SW 1271 (cell line): ENCODE measurements at regions not wholly inside any gene's neighbourhood (a gene's known extent, or its start where the extent isn't known, plus 50 kb on each side); places are given as distances from the start of the nearest gene placed in this dataset.

Source experiments
- DNase-seq, 2 experiments: peaks; one replicate each; lab custom pipeline; 2025; lab: John Stamatoyannopoulos, UW

DNA sequence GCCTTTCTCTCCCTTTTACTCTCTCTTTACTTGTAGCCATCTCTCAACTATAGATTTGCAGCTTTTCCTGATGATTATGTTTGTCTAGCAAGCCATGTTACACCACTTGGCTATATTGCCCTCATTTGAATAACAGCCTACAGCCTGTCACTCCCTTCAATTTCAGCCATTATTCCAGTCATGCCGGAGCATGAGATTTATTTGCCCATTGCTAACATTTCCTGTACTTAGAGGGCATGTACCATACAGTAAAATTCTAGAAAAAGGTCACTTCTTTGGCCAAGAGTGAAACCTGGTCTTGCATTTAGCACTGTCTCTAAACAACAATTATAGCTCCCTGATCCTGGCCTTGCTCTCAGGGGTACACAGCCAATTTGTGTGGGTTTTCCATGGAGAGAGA, 221.7 kb upstream of the TMC3 start:
- no peak for DNase-seq

DNA sequence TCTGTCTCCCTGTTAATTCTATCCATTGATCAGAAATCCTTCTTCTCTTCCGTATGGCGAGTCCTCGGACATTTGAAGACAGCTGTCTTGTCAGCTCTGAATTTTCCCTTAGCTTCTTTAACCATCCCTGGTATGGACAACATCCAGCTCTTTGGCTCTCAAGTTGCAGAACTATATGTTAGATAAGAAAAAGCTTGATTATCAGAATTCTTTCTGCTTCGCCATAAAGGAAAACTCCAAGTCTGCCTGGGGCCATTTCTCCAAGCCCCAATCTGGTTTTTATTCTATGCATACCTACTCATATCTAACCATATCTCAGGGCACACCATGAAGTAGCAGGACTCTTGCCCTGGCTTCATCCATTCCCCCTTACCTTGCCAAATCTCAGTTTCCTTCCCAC, 215.7 kb upstream of the TMC3 start:
- no peak for DNase-seq

- DNase-seq, result no peak
Measured at GRCh38 chr15:81575436-81576123, 201.6 kb upstream of the TMC3 start.

DNA sequence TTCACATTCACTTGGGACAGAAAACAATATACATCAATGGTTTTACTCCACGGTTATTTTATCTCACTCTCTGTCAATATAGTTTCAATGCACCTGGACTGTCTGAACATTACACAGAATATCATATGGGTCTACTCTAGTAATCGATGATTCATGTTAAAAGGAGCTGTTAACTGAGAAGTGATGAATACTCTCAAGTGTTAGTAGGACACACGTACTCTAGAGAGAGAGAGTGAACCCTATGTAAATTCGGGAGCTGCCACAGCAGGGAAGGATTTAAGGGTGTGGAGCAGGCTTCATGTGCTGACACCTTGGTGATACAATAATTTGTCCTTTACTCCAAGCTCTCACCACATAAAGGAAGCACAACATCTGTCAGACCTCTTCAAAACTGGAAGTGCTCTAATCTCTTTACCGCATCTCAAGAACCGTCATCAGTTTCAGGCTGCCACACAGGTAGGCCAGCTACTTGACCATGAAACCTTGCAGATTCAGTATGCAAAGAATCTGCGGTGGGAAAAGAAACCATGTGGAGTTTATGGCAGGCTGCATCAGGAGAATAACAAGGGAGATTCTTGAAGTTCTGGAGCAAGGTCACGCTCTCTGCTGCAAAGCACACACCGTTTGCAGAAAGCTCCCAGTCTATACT, 199.2 kb upstream of the TMC3 start:
- no peak for DNase-seq

DNA sequence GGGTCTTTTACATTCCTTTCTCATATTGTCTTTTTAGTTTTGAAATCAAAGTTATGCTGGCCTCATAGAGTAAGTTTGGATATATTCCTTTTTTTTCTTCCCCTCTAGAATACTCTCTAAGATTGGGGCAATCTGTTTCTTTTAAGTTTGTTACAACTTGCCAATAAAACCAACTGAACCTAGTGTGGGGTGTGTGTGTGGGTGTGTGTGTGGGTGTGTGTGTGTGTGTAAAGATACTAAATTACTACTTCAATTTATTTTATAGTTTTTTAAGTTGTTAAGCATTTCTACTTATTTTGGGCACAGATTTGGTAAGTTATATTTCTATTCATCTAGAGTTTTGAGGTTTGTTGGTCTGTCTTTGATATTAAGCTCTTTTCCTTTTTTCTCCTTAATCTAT, 198.2 kb upstream of the TMC3 start:
- no peak for DNase-seq

DNA sequence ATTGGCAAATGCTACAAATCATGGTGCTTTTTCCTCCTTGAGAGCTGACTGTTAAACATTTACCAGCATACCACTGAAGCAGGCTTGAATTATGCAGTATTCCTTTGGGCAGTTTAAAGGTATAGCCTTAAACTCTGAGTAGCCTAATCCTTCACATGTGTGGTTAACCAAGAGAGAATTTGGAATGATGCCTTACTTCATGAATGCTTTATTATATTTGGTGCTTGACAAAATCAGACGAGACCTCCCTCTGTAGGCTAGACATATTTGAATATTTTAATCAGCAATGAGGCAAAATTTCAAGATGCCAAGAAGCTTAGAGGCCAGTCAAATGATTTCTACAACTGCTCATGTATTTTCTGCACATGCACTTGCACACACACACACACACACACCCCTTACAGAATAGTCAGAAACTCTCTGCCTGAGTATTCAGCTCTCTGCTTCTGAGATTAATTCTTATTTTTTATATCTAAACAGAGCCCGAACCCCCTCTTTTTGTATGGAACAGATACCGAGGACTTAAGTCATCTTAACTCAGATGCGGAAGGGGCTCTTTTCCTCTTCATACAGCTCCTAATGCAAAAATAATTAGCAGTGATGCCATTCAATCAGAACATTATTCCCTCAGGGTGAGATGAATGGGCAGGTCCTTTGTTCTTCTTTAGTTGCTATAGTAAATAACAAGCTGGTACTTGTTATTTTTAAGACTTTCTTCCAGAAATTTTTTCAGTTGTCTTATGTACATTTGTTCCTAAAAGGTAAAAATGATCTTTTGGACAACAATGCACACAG, 195.5 kb upstream of the TMC3 start:
- no peak for DNase-seq

GRCh38 chr15:81567924-81568323, 193.9 kb upstream of the TMC3 start:
- DNase-seq, result no peak

DNA sequence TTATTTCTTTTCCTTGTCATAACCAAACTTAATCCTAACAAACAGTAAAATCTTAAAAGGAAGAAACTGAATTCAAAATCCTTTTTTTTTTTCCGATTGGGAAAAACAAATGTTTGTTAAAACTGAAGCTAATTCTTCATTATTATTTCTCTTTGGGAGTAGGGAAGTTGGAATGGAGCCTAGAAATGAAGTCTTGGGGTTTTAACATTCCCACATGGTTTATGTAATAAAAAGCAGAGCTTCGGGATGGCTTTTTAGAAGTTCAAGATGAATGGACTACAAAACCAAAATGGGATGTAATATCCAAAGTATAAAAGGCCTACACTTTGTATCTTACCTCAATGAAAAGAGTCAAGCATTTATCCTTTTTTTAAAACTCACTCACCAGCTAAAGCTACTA, 189.0 kb upstream of the TMC3 start:
- no peak for DNase-seq

- no peak for DNase-seq
Measured at GRCh38 chr15:81560405-81560804, 186.4 kb upstream of the TMC3 start.

GRCh38 chr15:81558056-81558455, 184.0 kb upstream of the TMC3 start:
- DNase-seq, result no peak

DNA sequence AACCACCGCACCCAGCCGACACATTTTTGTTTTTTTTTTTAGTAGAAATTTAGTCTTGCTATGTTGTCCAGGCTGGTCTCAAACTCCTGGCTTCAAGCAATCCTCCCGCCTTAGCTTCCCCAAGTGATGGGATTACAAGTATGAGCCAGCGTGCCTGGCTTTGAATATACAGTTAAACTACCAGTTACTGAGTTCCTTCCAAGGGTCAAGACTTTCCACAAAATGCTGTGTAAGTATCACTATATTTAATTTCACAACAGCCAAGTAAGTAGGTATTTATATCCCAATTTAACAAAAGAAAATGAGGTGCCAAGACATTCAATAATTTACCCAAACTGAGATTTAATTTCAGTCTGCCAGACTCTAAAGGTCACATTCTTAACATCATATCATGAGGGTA, 181.3 kb upstream of the TMC3 start:
- no peak for DNase-seq

DNA sequence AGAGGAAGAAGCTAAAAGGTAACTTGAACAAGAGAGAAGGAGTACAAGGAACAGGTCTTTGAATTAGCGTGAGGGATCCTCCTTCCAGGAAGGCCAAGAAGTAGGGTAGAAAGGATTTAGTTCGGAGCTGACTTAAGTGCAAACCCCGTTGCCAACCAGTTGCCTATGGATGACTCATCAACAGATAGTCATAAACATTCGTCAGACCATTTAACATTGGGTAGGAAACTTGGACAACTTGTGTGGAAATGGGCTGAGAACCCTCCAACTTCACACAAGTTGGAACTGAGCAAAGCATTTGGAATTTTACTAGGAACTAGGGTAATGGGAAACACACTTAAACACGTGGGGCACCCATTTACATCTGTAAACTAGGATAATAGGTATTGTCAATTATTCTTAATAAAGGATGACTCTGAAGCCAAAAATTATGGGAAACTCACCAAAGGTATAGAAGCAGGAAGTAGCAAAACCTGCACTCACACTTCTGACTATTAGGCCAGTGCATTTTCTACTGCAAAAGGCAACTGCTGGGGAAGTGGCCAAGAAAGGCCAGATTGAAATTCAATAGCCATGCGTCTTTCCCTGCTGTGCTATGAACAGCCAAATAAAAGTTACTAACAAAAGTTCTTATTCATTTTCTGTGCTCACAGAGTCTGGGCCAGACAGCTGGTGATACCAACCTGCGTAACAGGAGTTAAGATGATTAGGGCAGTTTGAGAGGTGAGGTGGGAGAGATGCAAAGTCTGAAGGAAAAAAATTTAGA, 174.5 kb upstream of the TMC3 start:
- no peak for DNase-seq

GRCh38 chr15:81547521-81548132, 173.6 kb upstream of the TMC3 start:
- DNase-seq, result no peak

DNA sequence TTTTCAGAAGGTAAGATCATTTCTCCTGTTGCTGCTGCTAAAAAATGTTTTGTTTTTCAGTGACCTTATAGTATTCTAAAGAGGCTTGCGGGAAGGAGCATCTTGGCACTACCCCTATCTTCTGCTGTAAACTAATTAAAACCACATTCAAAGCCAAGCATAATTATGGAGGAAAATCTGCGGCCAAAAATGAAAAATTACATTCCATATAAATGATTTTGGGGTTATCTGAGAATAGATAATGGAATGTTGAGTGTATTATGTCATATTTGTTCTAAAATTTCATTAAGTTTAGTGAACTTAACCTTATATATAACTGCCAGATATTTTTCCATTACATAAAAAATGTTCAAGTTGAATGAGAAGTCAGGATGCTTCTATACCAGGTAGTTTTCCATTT, 170.4 kb upstream of the TMC3 start:
- DNase-seq, result no peak

GRCh38 chr15:81540909-81541308, 166.9 kb upstream of the TMC3 start:
- DNase-seq, result no peak

- no peak for DNase-seq
Measured at GRCh38 chr15:81536356-81536755, 162.3 kb upstream of the TMC3 start.

DNA sequence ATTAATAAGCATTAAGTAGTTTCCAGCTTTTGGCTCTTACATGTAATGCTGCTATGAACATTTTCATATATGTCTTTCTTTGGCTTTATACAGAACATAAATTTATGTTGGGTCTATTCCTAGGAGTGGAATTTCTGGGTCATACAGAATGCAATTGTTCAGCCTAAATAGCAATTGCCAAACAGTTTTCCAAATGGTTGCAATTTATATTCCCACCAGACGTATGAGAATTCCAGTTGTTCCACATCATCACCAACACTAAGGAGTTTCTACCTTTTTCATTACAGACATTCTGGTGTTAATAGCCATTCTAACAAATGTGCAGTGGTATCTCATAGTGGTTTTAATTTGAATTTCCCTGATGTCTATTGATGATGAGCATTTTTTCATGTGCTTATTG, 160.1 kb upstream of the TMC3 start:
- DNase-seq, result no peak

DNA sequence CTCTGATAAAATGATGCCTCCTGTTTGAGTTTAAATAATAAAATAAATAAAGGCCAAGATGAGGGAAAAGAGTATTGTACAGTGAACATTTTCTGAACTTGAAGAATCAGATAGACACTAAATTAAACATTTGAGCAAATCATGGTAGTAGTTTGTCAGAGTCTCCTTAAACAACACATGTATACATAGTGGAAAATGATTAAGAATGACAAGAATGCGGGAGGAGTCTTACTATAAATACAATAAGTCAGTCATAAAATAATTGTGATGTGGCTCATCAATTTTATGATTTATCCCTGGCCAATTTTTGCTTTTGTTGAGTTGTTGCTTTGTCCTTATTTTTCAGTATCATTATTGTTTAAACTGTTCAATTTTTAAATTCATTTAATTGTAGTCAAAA, 158.0 kb upstream of the TMC3 start:
- DNase-seq, result peak in 1 of 2 experiments; percentile 29

GRCh38 chr15:81531109-81531592, 157.1 kb upstream of the TMC3 start:
- DNase-seq, result no peak

DNA sequence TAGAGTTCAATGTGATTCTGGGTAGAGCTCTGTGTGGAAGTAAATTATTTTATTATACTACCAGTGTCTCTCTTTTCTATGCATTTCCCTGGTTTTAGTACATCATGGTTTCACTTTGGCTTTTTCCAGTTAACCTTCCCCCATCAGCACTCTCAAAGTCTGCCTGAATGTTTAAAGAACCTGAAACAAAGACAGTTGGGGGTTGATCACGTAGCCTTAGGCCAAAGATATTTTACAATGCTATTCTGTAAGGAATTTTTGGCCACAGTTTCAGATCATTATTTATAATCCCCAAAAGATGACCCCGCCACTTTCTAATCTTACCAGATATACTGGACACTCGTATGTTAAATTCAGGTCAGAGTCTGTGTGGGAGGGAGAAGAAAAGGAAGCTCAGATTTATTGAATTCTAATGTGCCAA, 156.3 kb upstream of the TMC3 start:
- DNase-seq, result no peak

DNA sequence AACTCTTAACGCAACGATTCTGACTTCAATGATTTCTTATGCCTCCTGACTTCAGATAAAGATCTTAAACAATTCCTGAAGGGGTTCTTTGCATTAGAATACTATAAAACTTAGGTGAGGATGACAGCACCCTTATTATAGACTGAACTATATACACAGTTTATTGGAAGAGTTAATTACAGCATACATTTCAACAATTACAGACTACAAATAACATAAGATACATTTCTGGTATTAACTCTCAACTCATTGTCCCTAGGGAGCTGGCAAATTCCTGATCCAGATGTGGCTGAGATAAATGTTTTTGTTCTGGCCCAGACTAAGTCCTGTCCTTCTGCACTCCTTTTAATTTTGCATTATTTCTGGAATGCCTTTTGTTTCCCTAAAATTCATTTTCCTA, 155.5 kb upstream of the TMC3 start:
- DNase-seq, result no peak

GRCh38 chr15:81526029-81526428, 152.0 kb upstream of the TMC3 start:
- DNase-seq, result no peak
